H9 (cell line): ENCODE measurements at regions not wholly inside any gene's neighbourhood (a gene's known extent, or its start where the extent isn't known, plus 50 kb on each side); places are given as distances from the start of the nearest gene placed in this dataset.

ENCODE experiments used
- DNase-seq: peaks from one replicate; pipeline ENCODE4 v3.0.0-alpha.2; 2017
- H2AFZ ChIP-seq: one replicate; pipeline ENCODE4 v1.6.1; 2013; ENCODE audit warnings: mild to moderate bottlenecking, low read length, control low read depth, moderate library complexity
- H2AK5ac ChIP-seq: 2 replicates; pipeline ENCODE4 v1.6.1; 2013; ENCODE audit warnings: low read length, control low read depth, mixed read lengths; ENCODE audit not compliant: insufficient read length
- H2BK120ac ChIP-seq: one replicate; pipeline ENCODE4 v1.6.1; 2013; ENCODE audit warnings: low read depth, mild to moderate bottlenecking, low read length, control low read depth, inconsistent platforms; ENCODE audit not compliant: poor library complexity, severe bottlenecking
- H2BK12ac ChIP-seq: 2 replicates; pipeline ENCODE4 v1.6.1; 2013; ENCODE audit warnings: low read length, control low read depth, mixed read lengths, low read depth; ENCODE audit not compliant: insufficient read length
- H2BK15ac ChIP-seq: 2 replicates; pipeline ENCODE4 v1.6.1; 2013; ENCODE audit warnings: low read depth, low read length, control low read depth
- H2BK20ac ChIP-seq: one replicate; pipeline ENCODE4 v1.6.1; 2013; ENCODE audit warnings: low read depth, mild to moderate bottlenecking, low read length, control low read depth, inconsistent platforms; ENCODE audit not compliant: poor library complexity, severe bottlenecking
- H2BK5ac ChIP-seq: 2 replicates; pipeline ENCODE4 v1.6.1; 2013; ENCODE audit warnings: low read length, control low read depth, mixed read lengths; ENCODE audit not compliant: insufficient read length
- H3K14ac ChIP-seq: 2 replicates; pipeline ENCODE4 v1.6.1; 2013; ENCODE audit warnings: low read length, control low read depth; ENCODE audit not compliant: insufficient read depth
- H3K18ac ChIP-seq: 2 replicates; pipeline ENCODE4 v1.6.1; 2013; ENCODE audit warnings: low read depth, mild to moderate bottlenecking, mixed read lengths, low read length, control low read depth; ENCODE audit not compliant: insufficient read length
- H3K23ac ChIP-seq: 2 replicates; pipeline ENCODE4 v1.6.1; 2013; ENCODE audit warnings: low read length, control low read depth, mixed read lengths, low read depth; ENCODE audit not compliant: insufficient read length
- H3K23me2 ChIP-seq: 2 replicates; pipeline ENCODE4 v1.6.1; 2013; ENCODE audit warnings: low read depth, mild to moderate bottlenecking, mixed read lengths, low read length, control low read depth; ENCODE audit not compliant: insufficient read length, poor library complexity, severe bottlenecking
- H3K27ac ChIP-seq: 2 replicates; pipeline ENCODE4 v1.5.1; 2013; ENCODE audit warnings: low read length, control low read depth, mixed read lengths, low read depth; ENCODE audit not compliant: insufficient read length
- H3K27me3 ChIP-seq: 2 replicates; pipeline ENCODE4 v1.6.1; 2013; ENCODE audit warnings: low read length, control low read depth, inconsistent platforms; ENCODE audit not compliant: insufficient read depth
- H3K4ac ChIP-seq: 2 replicates; pipeline ENCODE4 v1.6.1; 2013; ENCODE audit warnings: low read depth, mild to moderate bottlenecking, control low read depth, inconsistent platforms, low read length, moderate library complexity
- H3K4me1 ChIP-seq: 2 replicates; pipeline ENCODE4 v1.6.1; 2013; ENCODE audit warnings: low read length, control low read depth, inconsistent platforms; ENCODE audit not compliant: insufficient read depth
- H3K4me2 ChIP-seq: 2 replicates; pipeline ENCODE4 v1.6.1; 2013; ENCODE audit warnings: low read length, control low read depth, mixed read lengths; ENCODE audit not compliant: insufficient read length, insufficient read depth
- H3K56ac ChIP-seq: 2 replicates; pipeline ENCODE4 v1.6.1; 2013; ENCODE audit warnings: low read depth, mild to moderate bottlenecking, mixed read lengths, low read length, control low read depth; ENCODE audit not compliant: insufficient read length
- H3K79me1 ChIP-seq: 2 replicates; pipeline ENCODE4 v1.6.1; 2013; ENCODE audit warnings: low read depth, mild to moderate bottlenecking, moderate library complexity, low read length, control low read depth, inconsistent platforms; ENCODE audit not compliant: insufficient read depth, poor library complexity, severe bottlenecking
- H3K79me2 ChIP-seq: 2 replicates; pipeline ENCODE4 v1.6.1; 2013; ENCODE audit warnings: low read length, control low read depth, inconsistent platforms; ENCODE audit not compliant: insufficient read depth
- H3K9ac ChIP-seq: 2 replicates; pipeline ENCODE4 v1.6.1; 2013; ENCODE audit warnings: low read length, control low read depth, mixed read lengths; ENCODE audit not compliant: insufficient read length; ENCODE audit errors: extremely low read depth
- H3K9me3 ChIP-seq: one replicate; pipeline ENCODE4 v1.6.1; 2013; ENCODE audit warnings: low read depth, low read length, inconsistent platforms; ENCODE audit not compliant: control insufficient read depth
- H3T11ph ChIP-seq: one replicate; pipeline ENCODE4 v1.6.1; 2013; ENCODE audit warnings: mild to moderate bottlenecking, low read length, control low read depth, inconsistent platforms
- H4K20me1 ChIP-seq: one replicate; pipeline ENCODE4 v1.6.1; 2013; ENCODE audit not compliant: control insufficient read depth, insufficient read length, insufficient read depth
- H4K5ac ChIP-seq: 2 replicates; pipeline ENCODE4 v1.6.1; 2013; ENCODE audit warnings: low read depth, mild to moderate bottlenecking, mixed read lengths, low read length, control low read depth; ENCODE audit not compliant: insufficient read length
- H4K8ac ChIP-seq: replicated peaks from 2 replicates; pipeline ENCODE4 v1.6.1; 2013; ENCODE audit warnings: low read length, control low read depth, mixed read lengths, low read depth; ENCODE audit not compliant: insufficient read length
- H4K91ac ChIP-seq: 2 replicates; pipeline ENCODE4 v1.6.1; 2013; ENCODE audit warnings: low read depth, mild to moderate bottlenecking, moderate library complexity, mixed read lengths, low read length, control low read depth; ENCODE audit not compliant: insufficient read length
- H3K27ac Mint-ChIP-seq, 3 experiments: 2 replicates in 2 of 3; 3 replicates in 1 of 3; pipeline ENCODE4 v1.8.0; 2020 to 2021; ENCODE audit warnings: mixed read lengths in 3 of 3, mild to moderate bottlenecking in 1 of 3, moderate library complexity in 1 of 3
- H3K27me3 Mint-ChIP-seq: 2 replicates; pipeline ENCODE4 v1.8.0; 2021; ENCODE audit warnings: low read depth, mild to moderate bottlenecking, moderate library complexity, mixed read lengths
- H3K36me3 Mint-ChIP-seq, 3 experiments: 2 replicates in 2 of 3; 3 replicates in 1 of 3; pipeline ENCODE4 v1.8.0; 2020 to 2021; ENCODE audit warnings: low read depth in 3 of 3, mixed read lengths in 3 of 3; ENCODE audit not compliant: insufficient read depth in 1 of 3
- H3K4me1 Mint-ChIP-seq, 2 experiments: 2 replicates each; pipeline ENCODE4 v1.8.0; 2020; ENCODE audit warnings: mixed read lengths in 2 of 2
- H3K4me3 Mint-ChIP-seq, 2 experiments: 2 replicates in 1 of 2; 3 replicates in 1 of 2; pipeline ENCODE4 v1.8.0; 2020 to 2021; ENCODE audit warnings: mild to moderate bottlenecking in 2 of 2, mixed read lengths in 2 of 2, moderate library complexity in 1 of 2
- H3K9me3 Mint-ChIP-seq, 2 experiments: 2 replicates in 1 of 2; 3 replicates in 1 of 2; pipeline ENCODE4 v1.8.0; 2020; ENCODE audit warnings: mild to moderate bottlenecking in 2 of 2, mixed read lengths in 2 of 2, moderate library complexity in 1 of 2
- TF ChIP-seq, protein P1 (sequence below): fragments of 200-600 bp; sonication (generic); conservative IDR thresholded peaks from 3 replicates; pipeline ENCODE4 v1.8.0; 2021; ENCODE audit warnings: antibody characterized with exemption, mild to moderate bottlenecking

GRCh38 chrX:63421411-63421810, 70.3 kb upstream of the SPIN4 start:
- Histone ChIP-seq H3K23me2 (no peaks in the 10 kb centered on the region), H2BK15ac (no peak overlapping the region), H2BK20ac (no peak overlapping the region), H3K4me2 (no peak overlapping the region), H2AK5ac (no peak overlapping the region), H3K79me2 (no peaks in the 10 kb centered on the region), H3T11ph (no peak overlapping the region), H2BK5ac (no peak overlapping the region), H3K27me3 (no peaks in the 10 kb centered on the region), H2BK12ac (no peak overlapping the region), H3K14ac (no peak overlapping the region), H3K9ac (no peak overlapping the region), H2BK120ac (no peak overlapping the region), H4K20me1 (no peaks in the 10 kb centered on the region), H3K18ac (no peak overlapping the region), H3K79me1 (no peaks in the 10 kb centered on the region), H3K4me1 (no peaks in the 10 kb centered on the region), H2AFZ (no peak overlapping the region), H4K8ac (no peak overlapping the region), H3K4ac (no peak overlapping the region), H3K27ac (no peak overlapping the region), H4K91ac (no peak overlapping the region), H3K56ac (no peak overlapping the region), H3K9me3 (peaks cover 24% of the 10 kb centered on the region), H4K5ac (no peak overlapping the region), H3K23ac (no peak overlapping the region)
- no peak overlapping the region for H3K27ac Mint-ChIP-seq
- TF ChIP-seq, protein P1, sequence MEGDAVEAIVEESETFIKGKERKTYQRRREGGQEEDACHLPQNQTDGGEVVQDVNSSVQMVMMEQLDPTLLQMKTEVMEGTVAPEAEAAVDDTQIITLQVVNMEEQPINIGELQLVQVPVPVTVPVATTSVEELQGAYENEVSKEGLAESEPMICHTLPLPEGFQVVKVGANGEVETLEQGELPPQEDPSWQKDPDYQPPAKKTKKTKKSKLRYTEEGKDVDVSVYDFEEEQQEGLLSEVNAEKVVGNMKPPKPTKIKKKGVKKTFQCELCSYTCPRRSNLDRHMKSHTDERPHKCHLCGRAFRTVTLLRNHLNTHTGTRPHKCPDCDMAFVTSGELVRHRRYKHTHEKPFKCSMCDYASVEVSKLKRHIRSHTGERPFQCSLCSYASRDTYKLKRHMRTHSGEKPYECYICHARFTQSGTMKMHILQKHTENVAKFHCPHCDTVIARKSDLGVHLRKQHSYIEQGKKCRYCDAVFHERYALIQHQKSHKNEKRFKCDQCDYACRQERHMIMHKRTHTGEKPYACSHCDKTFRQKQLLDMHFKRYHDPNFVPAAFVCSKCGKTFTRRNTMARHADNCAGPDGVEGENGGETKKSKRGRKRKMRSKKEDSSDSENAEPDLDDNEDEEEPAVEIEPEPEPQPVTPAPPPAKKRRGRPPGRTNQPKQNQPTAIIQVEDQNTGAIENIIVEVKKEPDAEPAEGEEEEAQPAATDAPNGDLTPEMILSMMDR: peak; percentile 61
- no peaks in the 10 kb centered on the region; a peak in 2 of 4 replicates for H3K4me1 Mint-ChIP-seq
- H3K36me3 Mint-ChIP-seq: peaks cover 8 to 22% (median 19%) of the 10 kb centered on the region in 3 experiments; a peak in 6 of 7 replicates
- no peaks in the 10 kb centered on the region for H3K27me3 Mint-ChIP-seq
- peaks cover 55 to 59% of the 10 kb centered on the region in 2 experiments for H3K9me3 Mint-ChIP-seq
- DNase-seq: no peak
- H3K4me3 Mint-ChIP-seq: no peak overlapping the region
